H1 (cell line): ENCODE measurements at regions not wholly inside any gene's neighbourhood (a gene's known extent, or its start where the extent isn't known, plus 50 kb on each side); places are given as distances from the start of the nearest gene placed in this dataset.

Source experiments
- CTCF ChIA-PET: fragments of 300-600 bp; sonication (Branson Sonifier 250); formaldehyde crosslinking; loops from one replicate; lab custom pipeline; 2021; ENCODE audit not compliant: partially characterized antibody; lab: Charles Lee
- POLR2A ChIA-PET: fragments of 300-600 bp; sonication (Branson Sonifier 250); formaldehyde crosslinking; loops from one replicate; lab custom pipeline; 2021; ENCODE audit warnings: inconsistent platforms; ENCODE audit not compliant: partially characterized antibody; lab: Charles Lee
- DNase-seq, 2 experiments: peaks; one replicate each; pipeline versions ENCODE4 v3.0.0 to v3.0.0-alpha.2; 2010 to 2022; ENCODE audit warnings: low spot score in 2 of 2, low read depth in 1 of 2, mixed read lengths in 1 of 2
- FAIRE-seq: peaks from 2 replicates; lab custom pipeline; 2011; peaks lifted over from hg19 to GRCh38; lab: Jason Lieb, UNC
- H2AFZ ChIP-seq: 2 replicates; pipeline ENCODE4 v1.8.1; 2012; ENCODE audit warnings: low read length, inconsistent platforms
- H2AK5ac ChIP-seq: 2 replicates; pipeline ENCODE4 v1.6.1; 2013; ENCODE audit warnings: low read depth, low read length
- H2BK120ac ChIP-seq: replicated peaks from 2 replicates; pipeline ENCODE3; 2013; ENCODE audit warnings: low read depth, low read length, inconsistent platforms
- H2BK12ac ChIP-seq: 2 replicates; pipeline ENCODE4 v1.6.1; 2013; ENCODE audit warnings: low read depth, low read length
- H2BK15ac ChIP-seq: 2 replicates; pipeline ENCODE4 v1.6.1; 2013; ENCODE audit warnings: low read length
- H2BK20ac ChIP-seq: 2 replicates; pipeline ENCODE4 v1.6.1; 2013; ENCODE audit warnings: low read length
- H2BK5ac ChIP-seq: 2 replicates; pipeline ENCODE4 v1.6.1; 2013; ENCODE audit warnings: low read depth, low read length
- H3K14ac ChIP-seq: 2 replicates; pipeline ENCODE4 v1.6.1; 2013; ENCODE audit warnings: inconsistent platforms; ENCODE audit not compliant: insufficient read length
- H3K18ac ChIP-seq: 2 replicates; pipeline ENCODE4 v1.6.1; 2013; ENCODE audit warnings: low read length; ENCODE audit errors: extremely low read depth
- H3K23ac ChIP-seq: 2 replicates; pipeline ENCODE4 v1.6.1; 2013; ENCODE audit warnings: inconsistent platforms; ENCODE audit not compliant: insufficient read length
- H3K23me2 ChIP-seq: 2 replicates; pipeline ENCODE4 v1.6.1; 2013; ENCODE audit warnings: low read depth, low read length
- H3K27ac ChIP-seq: 2 replicates; pipeline ENCODE4 v1.6.1; 2011; ENCODE audit warnings: low read depth, low read length, inconsistent platforms
- H3K27me3 ChIP-seq, 4 experiments: replicated peaks in 1 of 4; 1 replicate in 1 of 4; 2 replicates in 3 of 4; pipeline versions ENCODE4 v1.6.1 to v1.8.1; 2011 to 2013; ENCODE audit warnings: low read length in 3 of 4, mild to moderate bottlenecking in 3 of 4, inconsistent platforms in 2 of 4, mixed read lengths in 2 of 4, moderate library complexity in 1 of 4; ENCODE audit not compliant: control insufficient read depth in 3 of 4, insufficient read depth in 3 of 4; ENCODE audit errors: extremely low read depth in 1 of 4
- H3K36me3 ChIP-seq, 4 experiments: 2 replicates each; pipeline versions ENCODE4 v1.6.1 to v1.8.1; 2011 to 2013; ENCODE audit warnings: mild to moderate bottlenecking in 4 of 4, low read length in 3 of 4, moderate library complexity in 2 of 4, control low read depth in 1 of 4, inconsistent platforms in 1 of 4; ENCODE audit not compliant: insufficient read depth in 4 of 4, control insufficient read depth in 2 of 4
- H3K4ac ChIP-seq: replicated peaks from 2 replicates; pipeline ENCODE3; 2013; ENCODE audit warnings: low read length, low read depth, mixed read lengths, inconsistent platforms; ENCODE audit not compliant: insufficient read length
- H3K4me1 ChIP-seq, 4 experiments: replicated peaks in 1 of 4; 1 replicate in 1 of 4; 2 replicates in 3 of 4; pipeline versions ENCODE4 v1.6.1 to v1.8.1; 2011 to 2013; ENCODE audit warnings: low read length in 3 of 4, inconsistent platforms in 2 of 4, mixed read lengths in 1 of 4; ENCODE audit not compliant: insufficient read depth in 4 of 4, control insufficient read depth in 3 of 4
- H3K4me2 ChIP-seq, 2 experiments: 2 replicates each; pipeline versions ENCODE4 v1.6.1 to v1.8.1; 2011 to 2013; ENCODE audit warnings: low read depth in 2 of 2, low read length in 2 of 2, control low read depth in 1 of 2, inconsistent platforms in 1 of 2, mild to moderate bottlenecking in 1 of 2; ENCODE audit not compliant: insufficient read depth in 1 of 2
- H3K4me3 ChIP-seq, 4 experiments: fragments of 200-600, 300-600 bp in 1 of 4; sonication (generic), shearing (Covaris generic), sonication (Bioruptor Twin) in 1 of 4; 2 replicates each; pipeline versions ENCODE4 v1.5.1 to v1.8.1; 2011 to 2016; ENCODE audit warnings: low read length in 4 of 4, low read depth in 3 of 4, control low read depth in 2 of 4, inconsistent platforms in 2 of 4, mild to moderate bottlenecking in 2 of 4, mixed read lengths in 1 of 4, moderate library complexity in 1 of 4; ENCODE audit not compliant: insufficient read depth in 2 of 4; ENCODE audit errors: extremely low read depth in 1 of 4
- H3K56ac ChIP-seq: replicated peaks from 2 replicates; pipeline ENCODE3; 2013; ENCODE audit warnings: low read depth, mild to moderate bottlenecking, mixed read lengths, low read length, inconsistent platforms; ENCODE audit not compliant: insufficient read length
- H3K79me1 ChIP-seq: 2 replicates; pipeline ENCODE4 v1.6.1; 2013; ENCODE audit warnings: low read depth, low read length, control low read depth
- H3K79me2 ChIP-seq, 2 experiments: 2 replicates each; pipeline versions ENCODE4 v1.6.1 to v1.8.1; 2012 to 2013; ENCODE audit warnings: low read length in 2 of 2, mild to moderate bottlenecking in 2 of 2, inconsistent platforms in 1 of 2; ENCODE audit not compliant: insufficient read depth in 2 of 2, control insufficient read depth in 1 of 2
- H3K9ac ChIP-seq, 4 experiments: replicated peaks in 1 of 4; 1 replicate in 1 of 4; 2 replicates in 3 of 4; pipeline versions ENCODE4 v1.6.1 to v1.8.1; 2011 to 2013; ENCODE audit warnings: low read depth in 3 of 4, low read length in 3 of 4, control low read depth in 2 of 4, mild to moderate bottlenecking in 2 of 4, moderate library complexity in 2 of 4, inconsistent platforms in 1 of 4; ENCODE audit errors: extremely low read depth in 1 of 4
- H3K9me3 ChIP-seq, 2 experiments: 2 replicates each; pipeline versions ENCODE4 v1.6.1 to v1.8.1; 2012 to 2013; ENCODE audit warnings: mild to moderate bottlenecking in 2 of 2, moderate library complexity in 2 of 2, control low read depth in 1 of 2, inconsistent platforms in 1 of 2, low read depth in 1 of 2, low read length in 1 of 2, mixed read lengths in 1 of 2; ENCODE audit not compliant: insufficient read depth in 2 of 2
- H4K20me1 ChIP-seq, 2 experiments: replicated peaks in 1 of 2; 2 replicates each; pipeline versions ENCODE3 to v1.8.1; 2011 to 2013; ENCODE audit warnings: inconsistent platforms in 2 of 2, low read length in 2 of 2, mild to moderate bottlenecking in 1 of 2; ENCODE audit not compliant: insufficient read depth in 2 of 2, control insufficient read depth in 1 of 2
- H4K5ac ChIP-seq: 2 replicates; pipeline ENCODE4 v1.6.1; 2013; ENCODE audit warnings: low read length, low read depth, mixed read lengths, inconsistent platforms; ENCODE audit not compliant: insufficient read length
- H4K8ac ChIP-seq: 2 replicates; pipeline ENCODE4 v1.8.0; 2013; ENCODE audit warnings: mild to moderate bottlenecking, moderate library complexity, low read length, inconsistent platforms; ENCODE audit not compliant: insufficient read depth; ENCODE audit errors: extremely low read depth
- H4K91ac ChIP-seq: replicated peaks from 2 replicates; pipeline ENCODE3; 2013; ENCODE audit warnings: low read length, mixed read lengths, inconsistent platforms; ENCODE audit not compliant: insufficient read length
- ASH2L ChIP-seq: fragments of 200-600, 300-600 bp; sonication (generic); IDR thresholded peaks from one replicate; pipeline ENCODE4 v1.7.1; 2017; ENCODE audit warnings: low read length
- BRCA1 ChIP-seq: IDR thresholded peaks from 2 replicates; pipeline ENCODE4 v1.6.1; 2012; ENCODE audit warnings: low read depth, low read length, improper control_type of control experiment
- EP300 ChIP-seq, 2 experiments: IDR thresholded peaks; 1 replicate in 1 of 2; 2 replicates in 1 of 2; pipeline ENCODE4 v1.6.1; 2011 to 2012; ENCODE audit warnings: low read depth in 2 of 2, low read length in 2 of 2, mild to moderate bottlenecking in 2 of 2, borderline replicate concordance in 1 of 2, inconsistent platforms in 1 of 2, moderate library complexity in 1 of 2
- FOSL1 ChIP-seq: IDR thresholded peaks from 2 replicates; pipeline ENCODE4 v1.6.1; 2011; ENCODE audit warnings: mild to moderate bottlenecking, low read depth, low read length, moderate library complexity; ENCODE audit not compliant: insufficient read depth
- GABPA ChIP-seq: IDR thresholded peaks from 2 replicates; pipeline ENCODE4 v1.6.1; 2011; ENCODE audit warnings: mild to moderate bottlenecking, low read length, moderate library complexity, borderline replicate concordance; ENCODE audit not compliant: insufficient read depth
- KDM1A ChIP-seq: fragments of 200-600, 300-600 bp; sonication (generic); IDR thresholded peaks from 2 replicates; pipeline ENCODE4 v1.7.1; 2016; ENCODE audit warnings: mild to moderate bottlenecking, low read length, borderline replicate concordance
- NANOG ChIP-seq: IDR thresholded peaks from 2 replicates; pipeline ENCODE4 v1.6.1; 2011; ENCODE audit warnings: low read length, low read depth, mild to moderate bottlenecking, inconsistent platforms; ENCODE audit not compliant: insufficient read depth, poor library complexity, severe bottlenecking
- RFX5 ChIP-seq: IDR thresholded peaks from 2 replicates; pipeline ENCODE4 v1.6.1; 2011; ENCODE audit warnings: low read depth, low read length, improper control_type of control experiment, borderline replicate concordance
- SP1 ChIP-seq: IDR thresholded peaks from 2 replicates; pipeline ENCODE4 v1.6.1; 2011; ENCODE audit warnings: low read depth, low read length
- SRF ChIP-seq: IDR thresholded peaks from 2 replicates; pipeline ENCODE4 v1.6.1; 2011; ENCODE audit warnings: mild to moderate bottlenecking, low read depth, low read length, moderate library complexity
- TEAD4 ChIP-seq: IDR thresholded peaks from 2 replicates; pipeline ENCODE4 v1.6.1; 2012; ENCODE audit warnings: low read depth, low read length, inconsistent platforms, mixed read lengths
- WGBS, 2 experiments: shearing (Covaris generic) in 1 of 2; methylation state at CpG; one replicate each; pipeline versions ENCODE4 v1.1.6 to v1.1.7; 2013 to 2015; ENCODE audit warnings: low lambda C conversion rate in 2 of 2, mixed read lengths in 2 of 2, inconsistent platforms in 1 of 2, low coverage in 1 of 2, missing lambda C conversion rate in 1 of 2; ENCODE audit not compliant: insufficient replicate concordance in 2 of 2, insufficient coverage in 1 of 2, insufficient read length in 1 of 2; ENCODE audit errors: extremely low coverage in 1 of 2, missing lambda C conversion rate in 1 of 2; 5-methylcytosine and 5-hydroxymethylcytosine counted together

DNA sequence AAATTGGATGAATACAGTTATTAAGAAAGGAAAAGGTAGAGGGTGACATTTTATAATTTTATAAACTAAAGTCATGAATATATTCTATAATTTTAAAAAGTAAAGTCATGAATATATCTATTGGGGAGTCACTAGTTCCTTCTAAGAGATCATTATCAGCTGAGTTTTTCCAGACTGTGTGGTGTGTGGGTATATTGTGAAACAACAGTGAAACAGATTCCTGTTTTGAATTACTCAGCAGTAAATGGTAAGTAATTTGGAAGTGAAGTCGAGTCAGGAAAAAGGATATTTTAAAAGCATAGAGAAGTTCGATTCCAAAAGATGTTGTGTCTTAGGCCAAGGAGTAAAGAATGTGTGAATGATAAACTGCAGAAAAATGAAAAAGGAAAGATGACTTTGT, 1018.2 kb upstream of the NXPH2 start:
- H2AK5ac ChIP-seq = no peak overlapping the region
- H2BK15ac ChIP-seq = no peak overlapping the region
- H4K8ac ChIP-seq = no peak overlapping the region
- no peak overlapping the region for H3K18ac ChIP-seq
- H2BK120ac ChIP-seq = no peak overlapping the region
- no peaks in the 10 kb centered on the region for H3K23me2 ChIP-seq
- no peaks in the 10 kb centered on the region for H3K27me3 ChIP-seq
- H2BK12ac ChIP-seq = no peak overlapping the region
- no peak overlapping the region for H3K4ac ChIP-seq
- no peak overlapping the region for H4K91ac ChIP-seq
- H3K9me3 ChIP-seq = no peaks in the 10 kb centered on the region
- H2AFZ ChIP-seq = no peak overlapping the region
- H3K56ac ChIP-seq = no peak overlapping the region
- H2BK20ac ChIP-seq = no peak overlapping the region
- H3K9ac ChIP-seq = no peak overlapping the region
- POLR2A ChIA-PET = no interaction called here
- CTCF ChIA-PET = interaction anchor here (1.5 kb wide), 1 partner anchor 194 kb away, joined by 3 read pairs; no protein-coding TSS in a partner anchor
- H3K79me1 ChIP-seq = no peaks in the 10 kb centered on the region
- DNase-seq = no peak
- no peaks in the 10 kb centered on the region for H4K20me1 ChIP-seq
- no peak overlapping the region for H3K23ac ChIP-seq
- H3K4me2 ChIP-seq = no peak overlapping the region
- H2BK5ac ChIP-seq = no peak overlapping the region
- no peaks in the 10 kb centered on the region for H3K4me1 ChIP-seq
- H3K4me3 ChIP-seq = no peak overlapping the region
- H3K36me3 ChIP-seq = no peaks in the 10 kb centered on the region
- FAIRE-seq = no peak
- H3K27ac ChIP-seq = no peak overlapping the region
- 82% methylated on average over 2 of the region's 2 CpGs; no CpG with 5 or more reads in 1 of the 2 experiments for WGBS, 2 experiments
- H3K14ac ChIP-seq = no peak overlapping the region
- H3K79me2 ChIP-seq = no peaks in the 10 kb centered on the region
- H4K5ac ChIP-seq = no peak overlapping the region
- TF ChIP-seq SRF = no peak
- TF ChIP-seq KDM1A = no peak
- TF ChIP-seq EP300 (IDR thresholded peaks at IDR 0.05; ENCODE audit: borderline replicate concordance in 1 of 2, low read depth in 2 of 2, low read length in 2 of 2) = no peak
- TF ChIP-seq NANOG = no peak
- TF ChIP-seq FOSL1 = no peak
- TF ChIP-seq ASH2L = no peak
- TF ChIP-seq BRCA1 = no peak
- TF ChIP-seq RFX5 = no peak
- no peak for TF ChIP-seq SP1
- TF ChIP-seq GABPA = no peak
- no peak for TF ChIP-seq TEAD4
